Stomach (tissue), 8 donors: ENCODE measurements at regions not wholly inside any gene's neighbourhood (a gene's known extent, or its start where the extent isn't known, plus 50 kb on each side); places are given as distances from the start of the nearest gene placed in this dataset.
"Not testable (repeated sequence)": the region's sequence is repeated elsewhere in the genome, so short reads cannot be mapped to it uniquely, and the experiment has no call there.

Experiments used
- DNase-seq, 2 donors: peaks; one replicate each; pipeline versions ENCODE4 v3.0.0 to v3.0.0-alpha.2; 2013 to 2019
- H3K27ac ChIP-seq, 5 donors: fragments of 200-600 bp in 4 of 5; sonication (generic) in 4 of 5; one replicate each; pipeline ENCODE4 v1.5.1; 2013 to 2019; ENCODE audit warnings: mild to moderate bottlenecking in 1 of 5, moderate library complexity in 1 of 5
- H3K27me3 ChIP-seq, 3 donors: fragments of 200-600 bp; sonication (generic); one replicate each; pipeline ENCODE4 v1.5.1; 2017 to 2019; ENCODE audit warnings: mixed run types in 1 of 3
- H3K36me3 ChIP-seq, 4 donors: fragments of 200-600 bp; sonication (generic); 1 replicate in 3 of 4; 2 replicates in 1 of 4; pipeline ENCODE4 v1.5.1; 2016 to 2019
- H3K4me1 ChIP-seq, 4 donors: fragments of 200-600 bp; sonication (generic); one replicate each; pipeline ENCODE4 v1.5.1; 2016 to 2019
- H3K4me3 ChIP-seq, 4 donors: fragments of 200-600 bp; sonication (generic) in 3 of 4; one replicate each; pipeline ENCODE4 v1.5.1; 2016 to 2019; ENCODE audit warnings: mild to moderate bottlenecking in 1 of 4
- H3K9me3 ChIP-seq, 4 donors: fragments of 200-600 bp; sonication (generic); one replicate each; pipeline ENCODE4 v1.5.1; 2016 to 2019
- CTCF ChIP-seq, 7 experiments: fragments of 450-650 bp in 4 of 7; fragments of 200-600 bp in 3 of 7; sonication (generic) in 3 of 7; IDR thresholded peaks; one replicate each; pipeline ENCODE4 v1.5.1; 2016 to 2019; ENCODE audit warnings: antibody characterized with exemption in 7 of 7, control low read depth in 2 of 7, mild to moderate bottlenecking in 1 of 7
- EP300 ChIP-seq: sonication (generic); formaldehyde crosslinking; IDR thresholded peaks from one replicate; pipeline ENCODE4 v1.6.1; 2017; ENCODE audit warnings: antibody characterized with exemption
- POLR2A ChIP-seq, 4 donors: fragments of 450-650 bp; IDR thresholded peaks; one replicate each; pipeline ENCODE4 v1.6.1; 2016; ENCODE audit warnings: antibody characterized with exemption in 4 of 4, control low read depth in 2 of 4, mild to moderate bottlenecking in 1 of 4, moderate library complexity in 1 of 4
- POLR2AphosphoS5 ChIP-seq, 3 donors: sonication (generic); formaldehyde crosslinking; IDR thresholded peaks; one replicate each; pipeline ENCODE4 v1.6.1; 2016; ENCODE audit warnings: antibody characterized with exemption in 3 of 3
- WGBS, 5 donors: extraction: QIAGEN DNeasy Blood & Tissue Kit in 3 of 5; methylation state at CpG; one replicate each; pipeline versions ENCODE4 v1.1.5 to v1.1.7; 2013 to 2018; 5-methylcytosine and 5-hydroxymethylcytosine counted together
- intact Hi-C: fragments of 100-400 bp; cut with DNase I; formaldehyde crosslinking; loops from one replicate; pipeline ENCODE4 v1.15.1; 2023; ENCODE audit warnings: low total_unique reads
- donor health status: healthy with polysubstance abuse.
- donor health status: Bipolar disorder and iron deficiency.
- donor health status: healthy.

- no peak for DNase-seq
- no peaks in the 10 kb centered on the region for H3K27me3 ChIP-seq
- no peaks in the 10 kb centered on the region for H3K4me1 ChIP-seq
- H3K36me3 ChIP-seq: no peaks in the 10 kb centered on the region
- no peak for TF ChIP-seq POLR2A (IDR thresholded peaks at IDR 0.05)
- TF ChIP-seq POLR2AphosphoS5 (IDR thresholded peaks at IDR 0.05): no peak
- TF ChIP-seq EP300: no peak
- TF ChIP-seq CTCF (IDR thresholded peaks at IDR 0.05): no peak
- H3K27ac ChIP-seq: no peak overlapping the region
- H3K4me3 ChIP-seq: no peak overlapping the region
- no peaks in the 10 kb centered on the region for H3K9me3 ChIP-seq
- 95 to 97% (median 96%) methylated on average over 12 of the region's 12 CpGs for WGBS, 5 donors
- intact Hi-C loops: no loop called here
Observed at GRCh38 chr13:60274655-60275054, 110.9 kb upstream of the DIAPH3 start.

GRCh38 chr13:60275208-60275607 is 111.5 kb upstream of the DIAPH3 start:
- Histone ChIP-seq H3K9me3 (no peaks in the 10 kb centered on the region), H3K27ac (no peak overlapping the region), H3K4me1 (no peaks in the 10 kb centered on the region), H3K4me3 (no peak overlapping the region), H3K36me3 (no peaks in the 10 kb centered on the region), H3K27me3 (no peaks in the 10 kb centered on the region)
- intact Hi-C loops: no loop called here
- DNase-seq: no peak
- WGBS, 5 donors: 63 to 87% (median 80%) methylated on average over 9 of the region's 9 CpGs
- TF ChIP-seq POLR2AphosphoS5 (IDR thresholded peaks at IDR 0.05): no peak
- no peak for TF ChIP-seq POLR2A (IDR thresholded peaks at IDR 0.05)
- TF ChIP-seq CTCF (IDR thresholded peaks at IDR 0.05): no peak
- no peak for TF ChIP-seq EP300

- H3K27me3 ChIP-seq, intact Hi-C loops, H3K27ac ChIP-seq, H3K4me3 ChIP-seq, DNase-seq, H3K36me3 ChIP-seq, H3K4me1 ChIP-seq, H3K9me3 ChIP-seq: not testable (repeated sequence)
- WGBS, 5 donors: 90 to 100% (median 96%) methylated on average over 1 of the region's 1 CpG
Observed at GRCh38 chr13:60280524-60280923, 116.5 kb upstream of the TDRD3 start.

GRCh38 chr13:60282186-60282585 is 114.8 kb upstream of the TDRD3 start:
- Histone ChIP-seq H3K27me3 (no peaks in the 10 kb centered on the region), H3K27ac (no peak overlapping the region), H3K4me1 (no peaks in the 10 kb centered on the region), H3K36me3 (no peaks in the 10 kb centered on the region), H3K4me3 (no peak overlapping the region), H3K9me3 (no peaks in the 10 kb centered on the region)
- TF ChIP-seq CTCF (IDR thresholded peaks at IDR 0.05) (no peak), EP300 (no peak), POLR2A (IDR thresholded peaks at IDR 0.05) (no peak), POLR2AphosphoS5 (IDR thresholded peaks at IDR 0.05) (no peak)
- DNase-seq: no peak
- WGBS, 5 donors: 24 to 49% (median 44%) methylated on average over 2 of the region's 2 CpGs
- intact Hi-C loops: no loop called here

GRCh38 chr13:60282708-60283107 is 114.3 kb upstream of the TDRD3 start:
- WGBS, 5 donors: 26 to 62% (median 33%) methylated on average over 1 of the region's 1 CpG
- H3K9me3 ChIP-seq: no peaks in the 10 kb centered on the region
- intact Hi-C loops: no loop called here
- H3K4me3 ChIP-seq: no peak overlapping the region
- H3K27me3 ChIP-seq: no peaks in the 10 kb centered on the region
- DNase-seq: no peak
- no peaks in the 10 kb centered on the region for H3K36me3 ChIP-seq
- no peak overlapping the region for H3K27ac ChIP-seq
- H3K4me1 ChIP-seq: no peaks in the 10 kb centered on the region
- TF ChIP-seq CTCF (IDR thresholded peaks at IDR 0.05): no peak
